HG03439 (cell line): ENCODE measurements at regions not wholly inside any gene's neighbourhood (a gene's known extent, or its start where the extent isn't known, plus 50 kb on each side); places are given as distances from the start of the nearest gene placed in this dataset.
"Not testable (repeated sequence)": the region's sequence is repeated elsewhere in the genome, so short reads cannot be mapped to it uniquely, and the experiment has no call there.

Experiments
- ATAC-seq: cut with Tn5 transposase; IDR thresholded peaks from one replicate; pipeline ENCODE4 v1.9.1; 2021; ENCODE audit warnings: mild to moderate bottlenecking, moderate library complexity; ENCODE audit not compliant: unreplicated experiment

- no peak for ATAC-seq
Observed at GRCh38 chr1:55768327-55768952, 553.3 kb upstream of the USP24 start.

GRCh38 chr1:55767171-55767570 is 552.0 kb upstream of the USP24 start:
- no peak for ATAC-seq

GRCh38 chr1:55765505-55765904 is 550.3 kb upstream of the USP24 start:
- not testable (repeated sequence) for ATAC-seq

- no peak for ATAC-seq
Observed at GRCh38 chr1:55751776-55752175, 536.6 kb upstream of the USP24 start.

- no peak for ATAC-seq
Observed at GRCh38 chr1:55750628-55750995, 535.4 kb upstream of the USP24 start.

- no peak for ATAC-seq
Observed at GRCh38 chr1:55749975-55750627, 534.9 kb upstream of the USP24 start.

DNA sequence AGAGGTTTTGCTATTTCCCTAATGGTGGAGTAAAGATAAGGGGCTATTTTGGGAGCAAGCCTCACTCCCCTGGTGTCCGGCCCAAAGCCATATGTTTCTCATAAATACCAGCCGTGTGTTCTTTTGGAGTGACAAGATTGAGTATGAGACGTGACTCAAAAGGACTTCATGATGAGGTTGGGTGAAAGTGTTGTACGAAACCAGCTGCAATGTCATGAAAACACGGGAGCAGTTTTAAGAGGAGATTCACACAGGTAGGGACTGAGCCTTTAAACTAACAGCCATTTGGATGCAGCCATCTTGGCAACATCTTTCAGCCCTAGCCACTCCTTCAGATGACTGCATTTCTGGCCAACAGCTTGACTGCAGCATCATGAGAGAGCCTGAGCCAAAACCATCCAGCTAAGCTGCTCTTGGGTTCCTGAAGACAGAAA is 532.3 kb upstream of the USP24 start:
- no peak for ATAC-seq

DNA sequence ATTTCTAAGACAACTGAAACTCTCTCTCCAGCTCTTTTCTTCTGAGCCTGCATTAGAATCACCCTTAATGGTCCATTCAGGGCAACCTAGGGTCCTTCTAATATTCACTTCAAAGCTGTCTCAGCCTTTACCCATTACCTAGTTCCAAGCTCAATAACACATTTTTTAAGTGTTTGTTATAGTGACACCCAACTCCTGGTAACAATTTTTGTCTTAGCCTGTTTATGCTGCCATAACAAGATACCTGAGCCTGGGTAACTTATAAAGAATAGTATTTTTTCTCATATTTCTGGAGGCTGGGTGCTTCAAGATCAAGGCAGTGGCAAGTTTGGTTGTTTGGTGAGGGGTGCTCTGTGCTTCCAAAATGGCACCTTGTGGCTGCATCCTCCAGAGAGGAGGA is 531.5 kb upstream of the USP24 start:
- ATAC-seq: no peak

GRCh38 chr1:55741516-55741915 is 526.4 kb upstream of the USP24 start:
- no peak for ATAC-seq

DNA sequence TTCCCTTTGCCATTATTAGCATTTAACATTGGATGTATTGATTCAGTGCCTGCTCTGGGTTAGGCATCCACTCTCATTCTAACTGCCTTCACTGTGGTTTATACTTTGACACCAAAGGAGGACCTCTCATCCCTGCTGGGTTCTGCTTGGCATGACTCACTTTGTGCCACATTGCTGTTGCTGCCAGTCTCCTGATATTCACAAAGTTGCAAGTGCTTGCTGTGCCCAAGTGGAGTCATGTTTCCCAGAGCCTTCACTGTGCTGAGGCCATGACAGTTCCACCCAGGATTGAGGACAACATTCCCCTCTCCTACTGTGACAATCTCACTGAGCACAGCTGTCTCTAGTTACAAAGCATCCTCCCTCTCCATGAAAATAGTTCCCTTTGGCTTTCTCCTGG is 519.9 kb upstream of the USP24 start:
- no peak for ATAC-seq

DNA sequence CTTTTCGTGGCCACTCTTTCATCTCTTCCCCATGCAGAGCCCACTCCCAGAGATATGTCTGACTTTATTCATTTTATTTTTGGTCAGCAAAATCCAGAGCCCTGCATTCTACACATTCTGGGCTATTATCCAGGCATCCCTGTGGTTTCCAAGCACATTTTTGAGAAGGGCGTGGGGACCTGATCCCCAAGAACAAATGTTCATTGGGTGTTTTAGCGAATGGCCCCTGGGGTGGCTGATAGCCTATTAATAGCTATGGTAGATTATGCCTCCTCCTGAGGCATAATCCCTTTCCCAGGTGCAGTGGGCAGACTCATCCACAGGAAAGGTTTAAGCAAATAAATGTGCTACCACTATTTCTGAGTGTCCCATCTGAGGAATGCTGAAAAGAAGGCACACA is 511.8 kb upstream of the USP24 start:
- ATAC-seq: no peak

DNA sequence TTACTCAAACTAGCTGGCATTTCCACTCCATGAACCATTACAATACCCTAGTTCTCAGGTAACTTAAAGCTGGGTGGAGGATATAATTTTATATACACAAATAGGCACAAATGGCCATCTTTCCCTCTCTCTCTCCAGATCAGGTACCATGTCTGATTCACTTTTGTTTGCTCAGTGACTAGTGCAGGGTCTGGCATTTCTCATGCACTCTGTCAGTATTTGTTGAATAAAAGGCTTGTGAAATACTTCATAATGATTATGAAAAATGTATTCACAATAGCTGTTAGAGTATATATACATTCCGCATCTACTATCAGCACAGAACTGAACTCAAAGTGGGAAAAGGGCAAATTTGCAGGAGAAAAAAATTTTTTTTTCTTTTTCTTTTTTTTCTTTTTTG is 510.2 kb upstream of the USP24 start:
- no peak for ATAC-seq

DNA sequence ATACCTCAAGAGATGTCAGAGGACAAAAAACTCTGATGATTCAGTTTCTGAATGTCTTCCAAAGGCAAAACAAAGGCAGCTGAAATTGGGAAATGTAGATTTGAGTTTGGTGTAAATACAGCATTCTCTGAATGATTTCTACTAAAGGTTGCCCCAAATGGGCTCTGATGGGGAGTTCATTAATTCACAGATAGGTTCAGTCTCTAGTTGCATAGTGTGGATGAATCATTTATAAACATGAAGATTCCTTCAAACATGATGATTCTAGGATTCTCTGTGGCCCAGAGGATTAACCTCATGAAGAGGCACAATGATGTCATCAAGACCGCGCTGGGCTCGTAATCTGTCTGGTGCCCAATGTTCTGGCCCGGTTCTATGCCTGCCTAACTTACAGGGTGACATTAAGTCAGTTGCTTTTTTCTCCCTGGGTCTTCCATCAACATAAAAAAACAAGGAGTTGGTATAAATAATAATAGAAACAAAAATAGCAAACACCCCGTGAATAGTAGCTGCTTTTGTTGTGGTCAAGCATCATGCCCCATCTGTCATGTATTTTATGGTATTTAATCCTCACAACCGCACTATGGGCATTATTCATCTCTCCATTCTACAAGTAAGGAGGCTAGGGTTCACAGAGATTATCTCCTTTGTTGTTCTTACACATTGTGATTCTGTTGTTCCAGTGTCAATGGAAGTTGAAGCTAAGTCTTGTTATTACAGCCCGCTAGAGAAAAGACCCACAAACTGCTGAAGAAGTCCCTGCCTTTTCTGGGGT is 509.6 kb upstream of the USP24 start:
- no peak for ATAC-seq

DNA sequence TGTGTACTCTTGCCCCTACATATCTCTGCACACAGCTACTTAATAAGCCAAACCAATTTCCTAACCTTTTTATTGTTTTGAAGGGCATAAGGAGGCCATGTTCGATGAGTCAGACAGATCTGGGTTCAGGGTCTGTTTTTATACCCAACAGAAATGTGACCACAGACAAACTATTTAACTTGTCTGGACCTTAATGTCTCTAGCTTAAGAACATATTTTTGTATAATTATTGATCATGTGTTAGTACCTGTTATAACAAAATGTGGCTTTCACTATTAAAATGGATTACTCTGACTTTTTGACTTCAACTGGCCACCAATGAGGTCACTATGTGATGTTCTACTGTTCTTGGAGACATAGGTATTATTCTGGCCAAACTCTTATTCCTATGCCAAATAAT is 507.8 kb upstream of the USP24 start:
- ATAC-seq: no peak

GRCh38 chr1:55720261-55720660 is 505.1 kb upstream of the USP24 start:
- no peak for ATAC-seq

GRCh38 chr1:55718758-55719671 is 503.9 kb upstream of the USP24 start:
- no peak for ATAC-seq

GRCh38 chr1:55717111-55717510 is 501.9 kb upstream of the USP24 start:
- ATAC-seq: no peak

DNA sequence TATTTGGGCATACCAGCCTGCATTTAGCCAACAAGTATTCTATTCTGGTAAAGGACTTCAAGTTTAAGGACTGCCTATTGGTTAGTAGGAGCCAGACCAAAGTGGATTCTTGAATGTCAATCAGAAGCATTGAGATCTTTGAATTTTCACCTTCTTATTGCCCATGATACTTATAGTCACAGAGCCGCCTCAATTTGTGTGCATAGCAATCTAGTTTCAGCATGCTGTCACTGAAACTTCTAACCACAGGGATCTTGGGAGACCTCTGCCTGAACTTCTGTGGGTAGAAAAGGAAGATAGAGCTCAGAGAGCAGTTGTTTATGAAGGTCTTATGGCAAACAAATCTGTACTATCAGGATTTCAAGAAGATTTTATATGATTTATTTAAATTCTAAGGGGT is 501.4 kb upstream of the USP24 start:
- ATAC-seq: no peak

GRCh38 chr1:55716151-55716550 is 501.0 kb upstream of the USP24 start:
- ATAC-seq: no peak

DNA sequence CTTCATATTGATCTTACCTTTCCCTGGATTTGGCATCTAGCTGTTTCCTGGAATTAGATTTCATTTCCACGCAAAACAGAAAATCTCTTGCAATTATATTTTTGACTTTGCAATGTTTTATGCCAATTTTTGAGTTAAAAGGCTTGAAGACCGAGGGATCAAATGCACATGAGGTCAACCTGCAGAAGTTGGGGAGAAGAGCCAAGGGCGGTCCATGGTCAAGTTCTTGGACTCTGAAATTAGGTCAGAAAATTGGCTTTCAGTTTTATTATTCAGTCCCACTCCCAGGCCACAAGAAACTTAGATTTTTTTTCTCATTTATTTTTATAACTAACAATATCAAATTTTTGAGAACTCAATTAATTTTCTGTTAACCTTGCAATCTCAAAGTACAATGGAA is 499.1 kb upstream of the USP24 start:
- ATAC-seq: no peak

DNA sequence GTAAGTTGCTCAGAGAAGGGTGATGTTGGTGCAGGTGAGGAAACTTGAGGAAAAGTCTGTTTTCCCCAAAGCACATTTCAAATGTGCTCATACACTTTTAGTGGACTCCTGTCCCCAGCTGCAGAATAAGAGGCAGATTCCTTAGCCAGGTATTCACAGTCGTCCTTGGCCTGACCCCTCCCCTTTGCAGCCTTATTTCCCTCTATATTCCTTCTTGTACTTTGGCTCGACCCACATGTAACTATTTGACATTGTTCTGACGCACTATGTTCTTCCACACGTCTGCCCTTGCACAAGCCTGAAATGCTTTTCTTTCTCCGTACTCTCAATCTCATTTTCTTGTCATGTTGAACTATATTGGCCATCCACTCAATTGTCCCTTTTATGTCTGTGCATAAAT is 498.4 kb upstream of the USP24 start:
- no peak for ATAC-seq
